IMR-90 (cell line): ENCODE measurements at regions not wholly inside any gene's neighbourhood (a gene's known extent, or its start where the extent isn't known, plus 50 kb on each side); places are given as distances from the start of the nearest gene placed in this dataset.

ENCODE experiments used
- ATAC-seq: fragments of 200-7000 bp; cut with Tn5 transposase; 2 replicates; pipeline ENCODE4 v1.9.1; 2020; ENCODE audit warnings: low read depth, mild to moderate bottlenecking, moderate library complexity
- BruUV-seq: library from RNA; stranded (reverse); fragments of 400-500 nt; replicated peaks from 2 replicates; lab custom pipeline; 2021; lab: Mats Ljungman, UMichigan
- CTCF ChIA-PET: fragments of 300-600 bp; formaldehyde crosslinking; extraction: SDS; loops from one replicate; lab custom pipeline; 2021; ENCODE audit warnings: antibody characterized with exemption; lab: Yijun Ruan, JAX
- POLR2A ChIA-PET: fragments of 300-600 bp; sonication (Branson Sonifier 250); formaldehyde crosslinking; loops from one replicate; lab custom pipeline; 2022; ENCODE audit warnings: antibody characterized with exemption; ENCODE audit not compliant: unreplicated experiment; lab: Charles Lee
- DNase-seq: peaks from one replicate; pipeline ENCODE4 v3.0.0; 2013
- H2AFZ ChIP-seq: replicated peaks from 2 replicates; pipeline ENCODE3; 2013; ENCODE audit warnings: low read length, mild to moderate bottlenecking; ENCODE audit not compliant: poor library complexity
- H2AK5ac ChIP-seq: 2 replicates; pipeline ENCODE4 v1.6.1; 2013; ENCODE audit warnings: low read depth, low read length, inconsistent platforms
- H2AK9ac ChIP-seq: replicated peaks from 2 replicates; pipeline ENCODE3; 2013; ENCODE audit warnings: mild to moderate bottlenecking, low read depth, low read length, moderate library complexity; ENCODE audit not compliant: poor library complexity
- H2BK120ac ChIP-seq: 2 replicates; pipeline ENCODE4 v1.6.1; 2013; ENCODE audit warnings: low read depth, low read length, inconsistent platforms
- H2BK15ac ChIP-seq: 3 replicates; pipeline ENCODE4 v1.6.1; 2013; ENCODE audit warnings: low read depth, low read length, inconsistent platforms
- H2BK20ac ChIP-seq: 2 replicates; pipeline ENCODE4 v1.6.1; 2013; ENCODE audit warnings: low read depth, mild to moderate bottlenecking, inconsistent platforms, low read length, moderate library complexity
- H2BK5ac ChIP-seq: 2 replicates; pipeline ENCODE4 v1.6.1; 2013; ENCODE audit warnings: mild to moderate bottlenecking, low read depth, low read length, inconsistent platforms; ENCODE audit not compliant: poor library complexity, severe bottlenecking
- H3K14ac ChIP-seq: replicated peaks from 2 replicates; pipeline ENCODE4 v1.6.1; 2013; ENCODE audit warnings: low read depth, low read length, inconsistent platforms
- H3K18ac ChIP-seq: 2 replicates; pipeline ENCODE4 v1.6.1; 2013; ENCODE audit warnings: low read depth, low read length, control low read depth
- H3K23ac ChIP-seq: 2 replicates; pipeline ENCODE4 v1.6.1; 2013; ENCODE audit warnings: low read depth, low read length, inconsistent platforms
- H3K27ac ChIP-seq: 2 replicates; pipeline ENCODE4 v1.5.1; 2013; ENCODE audit warnings: mild to moderate bottlenecking, control low read depth, low read length; ENCODE audit not compliant: insufficient read depth
- H3K27me3 ChIP-seq: 2 replicates; pipeline ENCODE4 v1.6.1; 2013; ENCODE audit warnings: low read length; ENCODE audit not compliant: control insufficient read depth, insufficient read depth
- H3K36me3 ChIP-seq: 2 replicates; pipeline ENCODE4 v1.6.1; 2013; ENCODE audit warnings: low read length, mixed read lengths; ENCODE audit not compliant: control insufficient read depth, insufficient read depth
- H3K4ac ChIP-seq: 2 replicates; pipeline ENCODE4 v1.6.1; 2013; ENCODE audit warnings: low read depth, low read length, inconsistent platforms
- H3K4me1 ChIP-seq: 2 replicates; pipeline ENCODE4 v1.6.1; 2013; ENCODE audit warnings: low read length, mixed read lengths; ENCODE audit not compliant: control insufficient read depth, insufficient read depth
- H3K4me2 ChIP-seq: 2 replicates; pipeline ENCODE4 v1.6.1; 2013; ENCODE audit warnings: low read depth, mild to moderate bottlenecking, control low read depth, low read length, moderate library complexity
- H3K4me3 ChIP-seq: 2 replicates; pipeline ENCODE4 v1.5.1; 2013; ENCODE audit warnings: low read depth, mild to moderate bottlenecking, control low read depth, low read length, moderate library complexity; ENCODE audit not compliant: insufficient read depth
- H3K56ac ChIP-seq: 2 replicates; pipeline ENCODE4 v1.6.1; 2013; ENCODE audit warnings: low read length, inconsistent platforms; ENCODE audit not compliant: insufficient read depth; ENCODE audit errors: extremely low read depth
- H3K79me1 ChIP-seq, 2 experiments: 2 replicates each; pipeline ENCODE4 v1.6.1; 2013; ENCODE audit warnings: low read length in 2 of 2, inconsistent platforms in 1 of 2, low read depth in 1 of 2
- H3K9ac ChIP-seq: 2 replicates; pipeline ENCODE4 v1.6.1; 2013; ENCODE audit warnings: low read depth, low read length, control low read depth
- H3K9me1 ChIP-seq: 2 replicates; pipeline ENCODE4 v1.6.1; 2013; ENCODE audit warnings: low read length, inconsistent platforms; ENCODE audit not compliant: insufficient read depth
- H3K9me3 ChIP-seq: 2 replicates; pipeline ENCODE4 v1.6.1; 2013; ENCODE audit warnings: low read length; ENCODE audit not compliant: control insufficient read depth, insufficient read depth
- H4K20me1 ChIP-seq: 2 replicates; pipeline ENCODE4 v1.6.1; 2013; ENCODE audit warnings: low read length, inconsistent platforms; ENCODE audit not compliant: insufficient read depth
- H4K5ac ChIP-seq: 2 replicates; pipeline ENCODE4 v1.6.1; 2013; ENCODE audit warnings: mild to moderate bottlenecking, low read depth, low read length, control low read depth
- H4K8ac ChIP-seq, 2 experiments: 2 replicates each; pipeline ENCODE4 v1.6.1; 2013; ENCODE audit warnings: low read depth in 2 of 2, low read length in 2 of 2, control low read depth in 1 of 2, inconsistent platforms in 1 of 2
- H4K91ac ChIP-seq: 2 replicates; pipeline ENCODE4 v1.6.1; 2013; ENCODE audit warnings: low read depth, low read length, inconsistent platforms; ENCODE audit not compliant: insufficient read depth
- BHLHE40 ChIP-seq: fragments of 150-350 bp; IDR thresholded peaks from 2 replicates; pipeline ENCODE4 v1.6.1; 2016; ENCODE audit warnings: mild to moderate bottlenecking, low read depth, low read length
- CTCF ChIP-seq: conservative IDR thresholded peaks from 2 replicates; pipeline ENCODE4 v1.5.1; 2012; ENCODE audit warnings: mild to moderate bottlenecking, low read depth, low read length, improper control_type of control experiment
- ELK1 ChIP-seq: fragments of 150-350 bp; IDR thresholded peaks from 2 replicates; pipeline ENCODE4 v1.6.1; 2016; ENCODE audit warnings: low read depth, mild to moderate bottlenecking, low read length, moderate library complexity, borderline replicate concordance
- MAZ ChIP-seq: IDR thresholded peaks from 2 replicates; pipeline ENCODE4 v1.6.1; 2012; ENCODE audit warnings: low read depth, mild to moderate bottlenecking, low read length, improper control_type of control experiment, moderate library complexity, borderline replicate concordance
- MXI1 ChIP-seq: IDR thresholded peaks from 2 replicates; pipeline ENCODE4 v1.6.1; 2012; ENCODE audit warnings: low read depth, mild to moderate bottlenecking, low read length, moderate library complexity, borderline replicate concordance
- POLR2A ChIP-seq: IDR thresholded peaks from 2 replicates; pipeline ENCODE4 v1.6.1; 2012; ENCODE audit warnings: mild to moderate bottlenecking, low read depth, low read length
- RAD21 ChIP-seq: IDR thresholded peaks from 2 replicates; pipeline ENCODE4 v1.6.1; 2012; ENCODE audit warnings: low read length, improper control_type of control experiment
- RFX5 ChIP-seq: IDR thresholded peaks from 2 replicates; pipeline ENCODE4 v1.8.0; 2012; ENCODE audit warnings: low read depth, mild to moderate bottlenecking, low read length, moderate library complexity
- USF2 ChIP-seq: fragments of 150-350 bp; IDR thresholded peaks from 2 replicates; pipeline ENCODE4 v1.6.1; 2017; ENCODE audit warnings: mild to moderate bottlenecking, antibody characterized with exemption, low read length, low read depth
- WGBS, 2 experiments: methylation state at CpG; one replicate each; pipeline versions ENCODE4 v1.1.5 to v1.1.7; 2013; ENCODE audit warnings: missing lambda C conversion rate in 2 of 2; ENCODE audit not compliant: insufficient read length in 1 of 2; ENCODE audit errors: extremely low coverage in 2 of 2; 5-methylcytosine and 5-hydroxymethylcytosine counted together
- dilution Hi-C: fragments of 300-500 bp; cut with HindIII; formaldehyde crosslinking; loops from one replicate; pipeline ENCODE4 v1.14.3; 2018; ENCODE audit warnings: low sequenced_read_pairs; ENCODE audit not compliant: unreplicated experiment
- in situ Hi-C: fragments of 300-500 bp; cut with MboI; formaldehyde crosslinking; loops from 3 replicates; pipeline ENCODE4 v1.14.3; 2019; ENCODE audit warnings: low sequenced_read_pairs, inconsistent platforms, mixed read lengths
- intact Hi-C: fragments of 100-400 bp; cut with micrococcal nuclease; formaldehyde crosslinking; loops from 2 replicates; pipeline ENCODE4 v1.10.0; 2022

- no CpG with 5 or more reads among the region's 1 CpG for WGBS, 2 experiments
- Histone ChIP-seq H2AFZ (no peak overlapping the region), H3K14ac (no peak overlapping the region), H3K4ac (no peak overlapping the region), H4K5ac (no peak overlapping the region), H3K27me3 (no peaks in the 10 kb centered on the region), H2BK20ac (no peak overlapping the region), H3K79me1 (no peaks in the 10 kb centered on the region), H3K9me1 (no peaks in the 10 kb centered on the region), H3K9ac (no peak overlapping the region), H2AK9ac (no peak overlapping the region), H4K91ac (no peak overlapping the region), H3K4me1 (no peaks in the 10 kb centered on the region), H3K36me3 (no peaks in the 10 kb centered on the region), H2BK120ac (no peak overlapping the region), H3K23ac (no peak overlapping the region), H4K20me1 (no peaks in the 10 kb centered on the region), H2AK5ac (no peak overlapping the region), H4K8ac (no peak overlapping the region), H3K18ac (no peak overlapping the region), H3K27ac (no peak overlapping the region), H2BK5ac (no peak overlapping the region), H3K4me3 (no peak overlapping the region), H2BK15ac (no peak overlapping the region), H3K56ac (no peak overlapping the region), H3K4me2 (no peak overlapping the region), H3K9me3 (no peaks in the 10 kb centered on the region)
- ChIA-PET CTCF (no interaction called here), POLR2A (no interaction called here)
- no peak for TF ChIP-seq USF2
- TF ChIP-seq MAZ = no peak
- TF ChIP-seq BHLHE40 = no peak
- no peak for TF ChIP-seq ELK1
- no peak for TF ChIP-seq RAD21
- no peak for TF ChIP-seq MXI1
- TF ChIP-seq POLR2A = no peak
- TF ChIP-seq RFX5 = no peak
- TF ChIP-seq CTCF = no peak
- intact Hi-C loops = loop anchor here (10.0 kb wide), 1 partner anchor 789 kb away; no protein-coding TSS in a partner anchor
- ATAC-seq (no peak), DNase-seq (no peak)
- no TSS peak for BruUV-seq
- dilution Hi-C loops = no loop called here
- in situ Hi-C loops = no loop called here
Measured at GRCh38 chr3:22175947-22176346, 424.9 kb upstream of the ZNF385D start.
